HUES48 (cell line): ENCODE measurements at regions not wholly inside any gene's neighbourhood (a gene's known extent, or its start where the extent isn't known, plus 50 kb on each side); places are given as distances from the start of the nearest gene placed in this dataset.

Experiments
- H3K27ac ChIP-seq: one replicate; pipeline ENCODE4 v1.7.0; 2013; ENCODE audit warnings: low read depth, low read length, inconsistent platforms
- H3K27me3 ChIP-seq: 2 replicates; pipeline ENCODE4 v1.6.1; 2013; ENCODE audit warnings: mild to moderate bottlenecking, low read length; ENCODE audit not compliant: control insufficient read depth, insufficient read depth
- H3K36me3 ChIP-seq: 2 replicates; pipeline ENCODE4 v1.6.1; 2013; ENCODE audit warnings: low read length; ENCODE audit not compliant: control insufficient read depth, insufficient read depth
- H3K4me1 ChIP-seq: 2 replicates; pipeline ENCODE4 v1.6.1; 2013; ENCODE audit warnings: mild to moderate bottlenecking, low read length; ENCODE audit not compliant: control insufficient read depth, insufficient read depth
- H3K4me3 ChIP-seq: 2 replicates; pipeline ENCODE4 v1.5.1; 2013; ENCODE audit warnings: mild to moderate bottlenecking, low read depth, low read length
- H3K9ac ChIP-seq: 2 replicates; pipeline ENCODE4 v1.6.1; 2013; ENCODE audit warnings: mild to moderate bottlenecking, low read depth, low read length, moderate library complexity
- H3K9me3 ChIP-seq: 2 replicates; pipeline ENCODE4 v1.6.1; 2013; ENCODE audit warnings: low read length; ENCODE audit not compliant: control insufficient read depth, insufficient read depth

DNA sequence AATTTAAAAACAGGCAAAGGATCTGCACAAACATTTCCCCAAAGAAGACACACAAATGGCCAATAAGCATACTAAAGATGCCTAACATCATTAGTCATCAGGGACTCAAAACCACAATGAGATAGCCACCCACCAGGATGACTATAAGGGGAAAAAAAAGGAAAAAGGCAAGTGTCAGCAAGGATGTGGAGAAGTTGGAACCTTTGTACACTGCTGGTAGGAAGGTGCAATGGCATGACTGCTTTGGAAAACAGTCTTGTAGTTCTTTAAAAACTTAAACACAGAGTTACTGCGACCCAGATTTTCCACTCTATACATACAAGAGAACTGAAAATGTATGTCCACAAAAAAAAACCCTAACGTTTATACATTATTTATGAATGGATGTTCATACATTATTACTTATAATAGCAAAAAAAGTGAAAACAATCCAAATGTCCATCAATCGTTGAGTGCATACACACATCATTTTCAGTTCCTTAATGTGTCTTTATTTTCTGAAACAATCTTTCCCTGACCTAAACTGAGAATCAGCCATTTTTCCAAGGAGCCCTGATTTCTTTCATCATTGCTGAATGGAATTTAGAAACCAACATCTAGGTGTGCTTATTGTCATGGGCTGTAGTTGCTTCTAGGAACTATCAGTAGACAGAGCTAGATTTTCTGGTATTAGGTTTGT, 64.7 kb upstream of the TLK1 start:
- H3K4me1 ChIP-seq = no peaks in the 10 kb centered on the region
- H3K9me3 ChIP-seq = no peaks in the 10 kb centered on the region

GRCh38 chr2:171217330-171217729, 56.6 kb upstream of the TLK1 start:
- Histone ChIP-seq H3K9me3 (peaks cover 14% of the 10 kb centered on the region; the same call in 1 of the 2 replicates), H3K27me3 (no peaks in the 10 kb centered on the region), H3K27ac (peak overlapping the region; percentile 34), H3K4me3 (peak overlapping the region; percentile 14; the same call in 1 of the 2 replicates), H3K36me3 (no peaks in the 10 kb centered on the region), H3K9ac (no peak overlapping the region), H3K4me1 (peaks cover 19% of the 10 kb centered on the region)

More for the DNA sequence above, 64.7 kb upstream of the TLK1 start:
- Histone ChIP-seq H3K36me3 (no peaks in the 10 kb centered on the region), H3K27ac (no peak overlapping the region), H3K9ac (no peak overlapping the region), H3K4me3 (no peak overlapping the region), H3K27me3 (no peaks in the 10 kb centered on the region)

DNA sequence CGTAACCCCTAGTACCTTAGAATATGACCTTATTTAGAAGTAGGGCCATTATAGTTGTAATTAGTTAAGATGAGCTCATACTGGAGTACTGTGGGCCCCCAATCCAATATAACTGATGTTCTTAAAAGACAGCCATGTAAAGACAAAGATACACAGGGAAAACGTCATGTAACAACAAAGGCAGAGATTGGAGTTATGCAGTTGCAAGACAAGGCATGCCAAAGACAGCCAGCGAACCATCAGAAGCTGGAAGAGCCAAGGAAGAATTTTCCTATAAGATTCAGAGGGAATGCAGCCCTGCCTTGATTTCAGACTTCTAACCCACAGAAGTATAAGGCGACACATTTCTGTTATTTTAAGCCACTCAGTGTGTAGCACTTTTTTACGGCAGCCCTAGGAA, 55.9 kb upstream of the TLK1 start:
- Histone ChIP-seq H3K27me3 (no peaks in the 10 kb centered on the region), H3K36me3 (no peaks in the 10 kb centered on the region), H3K9ac (no peak overlapping the region), H3K27ac (peak overlapping the region; percentile 34), H3K9me3 (peaks cover 14% of the 10 kb centered on the region; the same call in 1 of the 2 replicates), H3K4me3 (no peak overlapping the region), H3K4me1 (peaks cover 20% of the 10 kb centered on the region)

GRCh38 chr2:171214093-171214492, 53.4 kb upstream of the TLK1 start:
- H3K9me3 ChIP-seq = peaks cover 11% of the 10 kb centered on the region; the same call in 1 of the 2 replicates
- peaks cover 28% of the 10 kb centered on the region for H3K4me1 ChIP-seq
- no peak overlapping the region for H3K9ac ChIP-seq
- no peaks in the 10 kb centered on the region for H3K27me3 ChIP-seq
- no peak overlapping the region for H3K4me3 ChIP-seq
- H3K36me3 ChIP-seq = no peaks in the 10 kb centered on the region
- no peak overlapping the region for H3K27ac ChIP-seq

GRCh38 chr2:171210864-171211431, 50.3 kb upstream of the TLK1 start:
- Histone ChIP-seq H3K9ac (no peak overlapping the region), H3K27ac (no peak overlapping the region)

More at GRCh38 chr2:171210864-171211431, 50.3 kb upstream of the TLK1 start:
- no peaks in the 10 kb centered on the region for H3K36me3 ChIP-seq
- H3K27me3 ChIP-seq = no peaks in the 10 kb centered on the region
- peaks cover 21% of the 10 kb centered on the region for H3K4me1 ChIP-seq
- no peaks in the 10 kb centered on the region for H3K9me3 ChIP-seq
- no peak overlapping the region for H3K4me3 ChIP-seq
